ENCODE measurements at regions not wholly inside any gene's neighbourhood (a gene's known extent, or its start where the extent isn't known, plus 50 kb on each side); places are given as distances from the start of the nearest gene placed in this dataset.

GRCh38 chr9:107953556-107954125 lies 464.1 kb upstream of the KLF4 start:
- intact Hi-C loops (cut with DNase I; ENCODE audit: low total_unique reads), result no loop called here
- H3K4me3 ChIP-seq, result no peak overlapping the region
- TF ChIP-seq CTCF (IDR thresholded peaks at IDR 0.05), result no peak
- peaks cover 0 to 9% (median 3%) of the 10 kb centered on the region in 3 donors for H3K9me3 ChIP-seq
- H3K27ac ChIP-seq, result no peak overlapping the region
- no peaks in the 10 kb centered on the region for H3K4me1 ChIP-seq
- no peak for DNase-seq
- H3K27me3 ChIP-seq, result no peaks in the 10 kb centered on the region
- H3K36me3 ChIP-seq, result no peaks in the 10 kb centered on the region

- no peak for DNase-seq
- no peaks in the 10 kb centered on the region for H3K36me3 ChIP-seq
- intact Hi-C loops (cut with DNase I; ENCODE audit: low total_unique reads), result no loop called here
- H3K4me1 ChIP-seq, result no peaks in the 10 kb centered on the region
- H3K4me3 ChIP-seq, result no peak overlapping the region
- no peak overlapping the region for H3K27ac ChIP-seq
- H3K27me3 ChIP-seq, result no peaks in the 10 kb centered on the region
- no peak for TF ChIP-seq CTCF (IDR thresholded peaks at IDR 0.05)
- peaks cover 0 to 9% (median 3%) of the 10 kb centered on the region in 3 donors for H3K9me3 ChIP-seq
These were observed 463.2 kb upstream of the KLF4 start for GRCh38 chr9:107952773-107953172.

- Histone ChIP-seq H3K27ac (no peak overlapping the region), H3K27me3 (no peaks in the 10 kb centered on the region), H3K4me3 (no peak overlapping the region), H3K4me1 (no peaks in the 10 kb centered on the region), H3K9me3 (peaks cover 0 to 9% (median 3%) of the 10 kb centered on the region in 3 donors), H3K36me3 (no peaks in the 10 kb centered on the region)
- no peak for DNase-seq
- TF ChIP-seq CTCF (IDR thresholded peaks at IDR 0.05), result no peak
- intact Hi-C loops (cut with DNase I; ENCODE audit: low total_unique reads), result no loop called here
These were observed 461.9 kb upstream of the KLF4 start for GRCh38 chr9:107951511-107951910.

- Histone ChIP-seq H3K4me1 (no peaks in the 10 kb centered on the region), H3K4me3 (no peak overlapping the region), H3K9me3 (peaks cover 0 to 9% (median 3%) of the 10 kb centered on the region in 3 donors), H3K27ac (no peak overlapping the region), H3K27me3 (no peaks in the 10 kb centered on the region), H3K36me3 (no peaks in the 10 kb centered on the region)
- no peak for DNase-seq
- TF ChIP-seq CTCF (IDR thresholded peaks at IDR 0.05), result no peak
- intact Hi-C loops (cut with DNase I; ENCODE audit: low total_unique reads), result no loop called here
These were observed 459.5 kb upstream of the KLF4 start for GRCh38 chr9:107949061-107949460.

- no peak overlapping the region for H3K4me3 ChIP-seq
- no peaks in the 10 kb centered on the region for H3K36me3 ChIP-seq
- intact Hi-C loops (cut with DNase I; ENCODE audit: low total_unique reads), result no loop called here
- no peak for DNase-seq
- no peaks in the 10 kb centered on the region for H3K4me1 ChIP-seq
- TF ChIP-seq CTCF (IDR thresholded peaks at IDR 0.05), result no peak
- H3K9me3 ChIP-seq, result peaks cover 0 to 9% (median 3%) of the 10 kb centered on the region in 3 donors
- no peak overlapping the region for H3K27ac ChIP-seq
- H3K27me3 ChIP-seq, result no peaks in the 10 kb centered on the region
These were observed 459.0 kb upstream of the KLF4 start for GRCh38 chr9:107948601-107949000.

- intact Hi-C loops (cut with DNase I; ENCODE audit: low total_unique reads), result no loop called here
These were observed 458.5 kb upstream of the KLF4 start for GRCh38 chr9:107948086-107948485.

More at GRCh38 chr9:107948086-107948485, 458.5 kb upstream of the KLF4 start:
- no peak overlapping the region for H3K27ac ChIP-seq
- H3K9me3 ChIP-seq, result peaks cover 0 to 9% (median 3%) of the 10 kb centered on the region in 3 donors
- H3K4me1 ChIP-seq, result no peaks in the 10 kb centered on the region
- no peak for TF ChIP-seq CTCF (IDR thresholded peaks at IDR 0.05)
- no peak overlapping the region for H3K4me3 ChIP-seq
- H3K27me3 ChIP-seq, result no peaks in the 10 kb centered on the region
- H3K36me3 ChIP-seq, result no peaks in the 10 kb centered on the region
- no peak for DNase-seq
